HFFc6 (cell line): ENCODE measurements at regions not wholly inside any gene's neighbourhood (a gene's known extent, or its start where the extent isn't known, plus 50 kb on each side); places are given as distances from the start of the nearest gene placed in this dataset.
A peak's percentile ranks its signal among the peaks of the same experiment; 100 is the strongest.

ENCODE experiments used
- DNase-seq: peaks from one replicate; pipeline ENCODE4 v3.0.0-alpha.2; 2018
- H3K27ac Mint-ChIP-seq: 2 replicates; pipeline ENCODE4 v1.8.0; 2020; ENCODE audit warnings: mild to moderate bottlenecking, mixed read lengths
- H3K27me3 Mint-ChIP-seq: 2 replicates; pipeline ENCODE4 v1.8.0; 2021; ENCODE audit warnings: mild to moderate bottlenecking, moderate library complexity, mixed read lengths; ENCODE audit not compliant: insufficient read depth
- H3K36me3 Mint-ChIP-seq: 2 replicates; pipeline ENCODE4 v1.8.0; 2021; ENCODE audit warnings: low read depth, mixed read lengths
- H3K4me1 Mint-ChIP-seq: 2 replicates; pipeline ENCODE4 v1.8.0; 2020; ENCODE audit warnings: low read depth, mixed read lengths
- H3K4me3 Mint-ChIP-seq: 2 replicates; pipeline ENCODE4 v1.8.0; 2020; ENCODE audit warnings: mild to moderate bottlenecking, moderate library complexity, mixed read lengths
- H3K9me3 Mint-ChIP-seq: 2 replicates; pipeline ENCODE4 v1.8.0; 2020; ENCODE audit warnings: mild to moderate bottlenecking, mixed read lengths
- CTCF ChIP-seq: fragments of 200-600 bp; sonication (generic); IDR thresholded peaks from 2 replicates; pipeline ENCODE4 v1.5.0; 2021; ENCODE audit warnings: antibody characterized with exemption, mild to moderate bottlenecking

GRCh38 chr16:82379551-82379950, 209.5 kb upstream of the MPHOSPH6 start:
- no peaks in the 10 kb centered on the region for H3K4me1 Mint-ChIP-seq
- TF ChIP-seq CTCF: no peak
- H3K4me3 Mint-ChIP-seq: no peak overlapping the region
- H3K36me3 Mint-ChIP-seq: peaks cover 5% of the 10 kb centered on the region; the same call in 1 of the 2 replicates
- no peak for DNase-seq
- H3K27me3 Mint-ChIP-seq: no peaks in the 10 kb centered on the region; the same call in 1 of the 2 replicates
- no peak overlapping the region for H3K27ac Mint-ChIP-seq
- peaks cover 58% of the 10 kb centered on the region for H3K9me3 Mint-ChIP-seq

- H3K36me3 Mint-ChIP-seq: no peaks in the 10 kb centered on the region
- peaks cover 35% of the 10 kb centered on the region for H3K9me3 Mint-ChIP-seq
- no peaks in the 10 kb centered on the region for H3K4me1 Mint-ChIP-seq
- no peak overlapping the region for H3K4me3 Mint-ChIP-seq
- H3K27me3 Mint-ChIP-seq: no peaks in the 10 kb centered on the region; the same call in 1 of the 2 replicates
- no peak overlapping the region for H3K27ac Mint-ChIP-seq
- DNase-seq: no peak
- no peak for TF ChIP-seq CTCF
Observed at GRCh38 chr16:82373976-82374375, 204.0 kb upstream of the MPHOSPH6 start.

GRCh38 chr16:82370282-82370681, 200.3 kb upstream of the MPHOSPH6 start:
- Mint-ChIP-seq H3K9me3 (peaks cover 34% of the 10 kb centered on the region), H3K4me3 (no peak overlapping the region), H3K36me3 (0 out of 2 replicates have a peak, but pooled peaks cover 4% of the 10 kb centered on the region), H3K27me3 (no peaks in the 10 kb centered on the region), H3K4me1 (no peaks in the 10 kb centered on the region), H3K27ac (no peak overlapping the region)
- DNase-seq: no peak
- no peak for TF ChIP-seq CTCF

- Mint-ChIP-seq H3K27me3 (no peaks in the 10 kb centered on the region), H3K4me3 (no peak overlapping the region), H3K9me3 (peaks cover 29% of the 10 kb centered on the region), H3K4me1 (no peaks in the 10 kb centered on the region), H3K27ac (no peak overlapping the region), H3K36me3 (0 out of 2 replicates have a peak, but pooled peaks cover 4% of the 10 kb centered on the region)
- DNase-seq: no peak
- peak; percentile 44; the same call in 1 of the 2 replicates for TF ChIP-seq CTCF
Observed at GRCh38 chr16:82368041-82368440, 198.0 kb upstream of the MPHOSPH6 start.

GRCh38 chr16:82366462-82366861, 196.4 kb upstream of the MPHOSPH6 start:
- Mint-ChIP-seq H3K27me3 (no peaks in the 10 kb centered on the region), H3K4me3 (no peak overlapping the region), H3K4me1 (no peaks in the 10 kb centered on the region), H3K36me3 (0 out of 2 replicates have a peak, but pooled peaks cover 4% of the 10 kb centered on the region), H3K27ac (no peak overlapping the region), H3K9me3 (peaks cover 39% of the 10 kb centered on the region)
- DNase-seq: no peak
- TF ChIP-seq CTCF: no peak

- no peak for TF ChIP-seq CTCF
Observed at GRCh38 chr16:82364690-82365089, 194.7 kb upstream of the MPHOSPH6 start.

More at GRCh38 chr16:82364690-82365089, 194.7 kb upstream of the MPHOSPH6 start:
- Mint-ChIP-seq H3K4me3 (no peak overlapping the region), H3K9me3 (peaks cover 44% of the 10 kb centered on the region), H3K27ac (no peak overlapping the region), H3K4me1 (no peaks in the 10 kb centered on the region), H3K36me3 (0 out of 2 replicates have a peak, but pooled peaks cover 4% of the 10 kb centered on the region), H3K27me3 (no peaks in the 10 kb centered on the region)
- no peak for DNase-seq
